Stomach smooth muscle (tissue), 2 donors: ENCODE measurements at regions not wholly inside any gene's neighbourhood (a gene's known extent, or its start where the extent isn't known, plus 50 kb on each side); places are given as distances from the start of the nearest gene placed in this dataset.
"Not testable (repeated sequence)": the region's sequence is repeated elsewhere in the genome, so short reads cannot be mapped to it uniquely, and the experiment has no call there.

Experiments used
- H3K27ac ChIP-seq: one replicate; pipeline ENCODE4 v1.7.0; 2013; ENCODE audit warnings: mild to moderate bottlenecking, low read length, inconsistent platforms
- H3K27me3 ChIP-seq, 2 donors: one replicate each; pipeline ENCODE4 v1.7.0; 2013; ENCODE audit warnings: low read length in 2 of 2; ENCODE audit not compliant: insufficient read depth in 2 of 2, control insufficient read depth in 1 of 2
- H3K36me3 ChIP-seq, 2 donors: one replicate each; pipeline ENCODE4 v1.7.0; 2013; ENCODE audit warnings: low read length in 2 of 2; ENCODE audit not compliant: control insufficient read depth in 2 of 2, insufficient read depth in 2 of 2
- H3K4me1 ChIP-seq: one replicate; pipeline ENCODE4 v1.7.0; 2013; ENCODE audit warnings: low read length; ENCODE audit not compliant: control insufficient read depth, insufficient read depth
- H3K4me3 ChIP-seq, 2 donors: one replicate each; pipeline ENCODE4 v1.7.0; 2013; ENCODE audit warnings: low read length in 2 of 2
- H3K9ac ChIP-seq, 2 donors: one replicate each; pipeline ENCODE4 v1.7.0; 2013; ENCODE audit warnings: low read length in 2 of 2, mild to moderate bottlenecking in 1 of 2
- H3K9me3 ChIP-seq, 2 donors: one replicate each; pipeline ENCODE4 v1.7.0; 2013; ENCODE audit warnings: low read length in 2 of 2; ENCODE audit not compliant: control insufficient read depth in 2 of 2
- donor health status: healthy.
- donor health status: Pancreatic carcinoma.

- H3K27me3 ChIP-seq, H3K9me3 ChIP-seq, H3K9ac ChIP-seq, H3K4me3 ChIP-seq, H3K27ac ChIP-seq, H3K4me1 ChIP-seq, H3K36me3 ChIP-seq: not testable (repeated sequence)
These were observed 122.5 kb downstream of the TMEM121 start for GRCh38 chr14:105648609-105649535.

DNA sequence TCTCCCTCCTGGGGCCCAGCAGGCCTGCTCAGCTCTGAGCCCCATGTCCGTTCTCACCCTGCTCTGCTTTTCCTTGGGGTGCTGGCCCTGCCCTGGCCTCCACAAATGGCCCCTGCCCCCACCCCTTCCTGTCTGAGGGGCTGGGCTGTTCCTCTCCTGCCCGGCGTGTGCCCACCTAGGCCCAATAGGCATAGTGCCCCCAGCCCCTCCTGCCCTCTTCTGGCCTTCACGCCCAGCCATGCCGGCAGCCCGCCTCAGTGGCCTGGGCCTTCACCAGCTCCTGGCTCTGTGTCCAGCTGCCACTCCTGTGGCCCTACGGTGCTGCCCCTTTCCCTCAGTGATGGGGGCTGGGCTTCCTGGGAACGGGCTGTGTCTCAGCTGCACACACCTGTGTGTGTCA lies 125.9 kb downstream of the TMEM121 start:
- H3K4me3 ChIP-seq, H3K9me3 ChIP-seq, H3K4me1 ChIP-seq, H3K9ac ChIP-seq, H3K36me3 ChIP-seq, H3K27ac ChIP-seq, H3K27me3 ChIP-seq: not testable (repeated sequence)

DNA sequence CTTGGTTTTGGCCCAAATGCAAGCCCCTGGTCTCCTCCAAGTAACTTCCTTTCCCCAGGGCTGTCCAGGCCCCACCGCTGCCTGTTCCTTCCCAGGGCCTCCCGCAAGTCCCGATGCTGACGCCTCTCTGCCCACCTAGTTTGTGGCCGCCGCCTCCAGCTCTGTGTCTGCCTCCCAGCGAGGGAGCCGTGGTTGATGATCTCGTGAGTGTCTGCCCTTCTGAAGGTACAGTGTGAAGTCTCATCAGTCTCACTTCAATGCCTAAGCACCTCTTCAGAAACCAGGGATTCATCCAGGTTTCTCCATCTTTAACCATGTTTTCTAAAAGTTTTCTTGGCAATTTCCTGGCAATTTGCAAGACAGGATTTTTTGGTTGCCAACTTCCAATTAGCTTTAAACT lies 127.5 kb downstream of the TMEM121 start:
- H3K27me3 ChIP-seq, H3K4me3 ChIP-seq, H3K9me3 ChIP-seq, H3K36me3 ChIP-seq, H3K9ac ChIP-seq, H3K4me1 ChIP-seq, H3K27ac ChIP-seq: not testable (repeated sequence)

DNA sequence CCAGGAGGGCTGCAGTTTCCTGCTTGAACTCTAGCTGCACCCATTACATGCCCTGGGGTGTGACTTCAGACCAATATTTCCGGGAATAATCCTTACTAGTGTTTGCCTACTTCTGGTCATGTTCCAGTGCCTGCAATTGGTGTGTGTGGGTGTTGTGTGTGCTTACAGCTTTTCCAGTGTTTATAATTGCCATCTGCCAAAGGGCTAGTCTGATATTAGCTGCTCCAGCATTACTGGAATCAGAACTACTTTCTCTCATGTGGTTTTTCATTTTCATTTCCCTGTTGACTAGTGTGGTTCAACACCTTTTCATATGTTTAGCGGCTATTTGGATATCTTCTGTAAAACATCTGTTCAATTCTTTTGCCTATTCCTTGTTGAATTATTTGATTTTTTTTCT lies 132.9 kb downstream of the TMEM121 start:
- not testable (repeated sequence) for H3K27ac ChIP-seq, H3K27me3 ChIP-seq, H3K4me1 ChIP-seq, H3K9ac ChIP-seq, H3K4me3 ChIP-seq, H3K9me3 ChIP-seq, H3K36me3 ChIP-seq

DNA sequence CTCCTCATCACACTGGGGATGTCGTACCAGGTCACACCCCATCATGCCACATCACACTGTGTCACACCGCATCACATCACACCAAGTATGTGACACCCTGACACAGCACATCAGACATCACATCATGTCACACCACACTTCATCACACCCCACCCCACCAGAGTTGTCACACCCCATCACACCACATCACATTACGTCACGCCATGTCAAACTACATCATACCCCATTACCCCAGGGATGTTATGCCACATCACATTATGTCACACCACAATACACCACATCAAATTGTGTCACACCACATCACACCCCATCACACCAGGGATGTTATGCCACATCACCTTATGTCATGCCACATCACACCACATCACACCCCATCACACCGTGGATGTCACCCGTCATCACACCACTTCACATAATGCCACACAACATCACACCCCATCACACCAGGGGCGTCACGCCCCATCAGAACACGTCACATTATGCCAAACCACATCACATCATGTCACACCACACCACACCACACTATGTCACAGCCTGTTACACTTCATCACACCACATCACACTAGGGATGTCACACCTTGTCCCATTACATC lies 133.6 kb downstream of the TMEM121 start:
- peaks cover 4% of the 10 kb centered on the region for H3K4me1 ChIP-seq
- H3K9ac ChIP-seq, result no peak overlapping the region
- H3K4me3 ChIP-seq, result no peak overlapping the region
- no peaks in the 10 kb centered on the region for H3K36me3 ChIP-seq
- H3K27me3 ChIP-seq, result peaks cover 0 to 3% of the 10 kb centered on the region in 2 donors
- no peak overlapping the region for H3K27ac ChIP-seq
- H3K9me3 ChIP-seq, result peaks cover 0 to 7% of the 10 kb centered on the region in 2 donors

DNA sequence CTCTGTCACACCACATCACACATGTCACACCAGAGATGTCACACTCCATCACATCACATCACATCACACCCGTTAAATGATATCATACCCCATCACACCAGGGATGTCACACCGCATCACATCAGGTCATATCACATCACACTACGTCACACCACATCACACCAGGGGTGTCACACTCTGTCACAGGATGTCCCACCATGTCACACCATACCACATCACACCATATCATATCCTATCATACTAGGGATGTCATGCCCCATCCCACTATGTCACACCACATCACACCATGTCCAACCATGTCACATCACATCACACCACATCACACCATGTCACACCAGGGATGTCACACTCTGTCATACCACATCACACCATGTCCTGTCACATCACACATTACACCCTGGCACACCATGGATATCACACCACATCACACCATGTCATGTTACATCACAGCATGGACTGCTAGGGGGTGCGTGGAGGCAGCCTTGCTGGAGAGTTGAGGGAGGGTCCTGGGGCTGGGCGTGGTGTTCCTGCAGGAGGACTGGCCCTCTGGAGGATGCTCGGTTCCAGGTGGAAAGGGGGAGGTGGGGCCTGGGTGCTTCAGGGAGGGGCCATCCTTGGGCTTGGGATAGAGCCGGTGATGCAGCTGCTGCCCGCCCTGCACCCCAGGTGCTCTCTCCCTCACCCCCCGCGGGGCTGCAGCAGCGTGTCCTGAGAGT lies 134.6 kb downstream of the TMEM121 start:
- Histone ChIP-seq H3K27me3 (peaks cover 0 to 3% of the 10 kb centered on the region in 2 donors), H3K9me3 (peaks cover 0 to 7% of the 10 kb centered on the region in 2 donors), H3K9ac (no peak overlapping the region), H3K27ac (no peak overlapping the region), H3K36me3 (no peaks in the 10 kb centered on the region), H3K4me1 (peaks cover 4% of the 10 kb centered on the region), H3K4me3 (no peak overlapping the region)

GRCh38 chr14:105662043-105662442 lies 135.7 kb downstream of the TMEM121 start:
- H3K4me1 ChIP-seq, H3K27ac ChIP-seq, H3K4me3 ChIP-seq, H3K9ac ChIP-seq, H3K36me3 ChIP-seq, H3K9me3 ChIP-seq, H3K27me3 ChIP-seq: not testable (repeated sequence)

- H3K27me3 ChIP-seq, H3K4me1 ChIP-seq, H3K36me3 ChIP-seq, H3K27ac ChIP-seq, H3K9ac ChIP-seq, H3K4me3 ChIP-seq, H3K9me3 ChIP-seq: not testable (repeated sequence)
These were observed 136.2 kb downstream of the TMEM121 start for GRCh38 chr14:105662592-105662991.

- H3K4me3 ChIP-seq, H3K27ac ChIP-seq, H3K9me3 ChIP-seq, H3K4me1 ChIP-seq, H3K36me3 ChIP-seq, H3K9ac ChIP-seq, H3K27me3 ChIP-seq: not testable (repeated sequence)
These were observed 136.9 kb downstream of the TMEM121 start for GRCh38 chr14:105663323-105663722.

DNA sequence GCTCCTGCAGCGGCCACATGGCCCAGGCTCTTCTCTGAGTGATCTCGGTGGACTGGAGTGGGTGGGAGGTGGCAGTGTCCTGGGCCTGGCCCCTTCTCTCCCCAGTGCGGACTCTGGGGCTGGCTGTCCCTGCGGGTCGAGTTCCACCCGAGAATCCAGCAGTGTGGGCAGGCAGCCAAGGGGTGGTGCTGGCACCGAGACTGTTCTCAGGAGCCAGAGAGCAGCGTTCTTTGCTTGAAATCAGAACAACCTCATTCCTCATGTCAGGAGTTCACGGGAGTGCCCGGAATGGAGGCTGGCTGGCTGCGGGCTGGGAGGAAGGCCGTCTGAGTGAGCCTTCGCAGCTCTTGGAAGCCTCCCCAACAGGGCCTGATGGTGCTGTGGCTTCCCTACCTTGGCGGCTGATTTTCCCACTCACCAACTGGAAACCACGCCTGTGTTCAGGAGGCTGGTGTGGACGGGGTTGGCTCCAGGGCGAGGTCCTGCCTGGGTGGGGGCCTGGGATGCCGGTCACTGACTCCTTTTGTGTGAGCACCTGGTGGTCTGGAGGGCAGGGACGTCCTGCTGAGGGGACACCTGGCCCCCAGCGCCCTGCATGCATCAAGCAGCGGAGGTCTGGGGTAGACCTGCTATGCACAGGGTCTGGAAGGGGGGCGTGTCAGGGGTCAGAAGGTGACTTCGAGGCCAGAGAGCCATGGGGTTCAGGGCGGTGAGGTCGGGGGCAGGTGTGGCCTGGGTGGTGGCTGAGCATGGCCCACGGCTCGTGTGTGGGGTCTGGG lies 137.6 kb downstream of the TMEM121 start:
- not testable (repeated sequence) for H3K4me3 ChIP-seq, H3K27ac ChIP-seq, H3K4me1 ChIP-seq, H3K27me3 ChIP-seq, H3K36me3 ChIP-seq, H3K9me3 ChIP-seq, H3K9ac ChIP-seq
